ENCODE measurements at regions not wholly inside any gene's neighbourhood (a gene's known extent, or its start where the extent isn't known, plus 50 kb on each side); places are given as distances from the start of the nearest gene placed in this dataset.

DNA sequence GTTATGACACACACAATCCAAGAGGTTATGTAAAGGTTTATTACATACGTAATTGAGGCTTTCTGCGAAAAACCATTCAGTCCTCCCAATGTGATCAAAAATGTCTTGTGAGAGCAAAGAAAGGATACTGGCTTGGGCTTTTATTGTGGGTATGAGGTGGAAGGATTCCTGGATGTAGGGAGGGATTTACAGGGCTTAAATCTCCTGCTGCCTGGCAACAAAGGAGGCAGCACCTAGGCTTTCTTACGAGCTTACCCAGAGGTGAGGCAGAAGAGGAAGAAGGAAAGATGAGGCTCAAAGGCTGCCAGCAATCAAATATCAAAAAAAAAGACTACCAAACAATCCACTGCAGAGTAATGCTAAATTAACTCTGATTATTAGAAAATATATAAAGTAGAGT is 1149.5 kb upstream of the POT1 start:
- TF ChIP-seq, protein P1, sequence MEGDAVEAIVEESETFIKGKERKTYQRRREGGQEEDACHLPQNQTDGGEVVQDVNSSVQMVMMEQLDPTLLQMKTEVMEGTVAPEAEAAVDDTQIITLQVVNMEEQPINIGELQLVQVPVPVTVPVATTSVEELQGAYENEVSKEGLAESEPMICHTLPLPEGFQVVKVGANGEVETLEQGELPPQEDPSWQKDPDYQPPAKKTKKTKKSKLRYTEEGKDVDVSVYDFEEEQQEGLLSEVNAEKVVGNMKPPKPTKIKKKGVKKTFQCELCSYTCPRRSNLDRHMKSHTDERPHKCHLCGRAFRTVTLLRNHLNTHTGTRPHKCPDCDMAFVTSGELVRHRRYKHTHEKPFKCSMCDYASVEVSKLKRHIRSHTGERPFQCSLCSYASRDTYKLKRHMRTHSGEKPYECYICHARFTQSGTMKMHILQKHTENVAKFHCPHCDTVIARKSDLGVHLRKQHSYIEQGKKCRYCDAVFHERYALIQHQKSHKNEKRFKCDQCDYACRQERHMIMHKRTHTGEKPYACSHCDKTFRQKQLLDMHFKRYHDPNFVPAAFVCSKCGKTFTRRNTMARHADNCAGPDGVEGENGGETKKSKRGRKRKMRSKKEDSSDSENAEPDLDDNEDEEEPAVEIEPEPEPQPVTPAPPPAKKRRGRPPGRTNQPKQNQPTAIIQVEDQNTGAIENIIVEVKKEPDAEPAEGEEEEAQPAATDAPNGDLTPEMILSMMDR (conservative IDR thresholded peaks at IDR 0.05), result no peak
- TF ChIP-seq EZH2 (IDR thresholded peaks at IDR 0.05; ENCODE audit: low read depth), result no peak
